ENCODE measurements at regions not wholly inside any gene's neighbourhood (a gene's known extent, or its start where the extent isn't known, plus 50 kb on each side); places are given as distances from the start of the nearest gene placed in this dataset.

DNA sequence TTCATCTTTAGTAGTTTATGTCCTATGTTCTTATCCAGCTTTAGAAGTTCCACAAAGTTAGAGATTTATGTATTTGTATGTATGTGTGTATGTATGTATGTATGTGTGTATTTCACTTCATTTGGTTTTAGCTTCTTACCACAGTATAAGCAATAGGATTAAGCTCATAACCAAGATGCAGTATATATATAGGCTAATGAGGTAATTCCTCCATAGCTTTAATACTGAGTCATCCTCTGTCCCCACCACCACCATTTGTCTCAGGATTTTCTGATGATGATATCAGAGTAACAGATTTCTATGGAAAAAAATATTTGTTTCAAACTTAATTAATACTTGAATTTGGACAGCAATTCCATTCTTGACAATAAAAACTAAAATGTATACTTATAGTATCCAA is 159.2 kb downstream of the SOX11 start:
- TF ChIP-seq CREB5 (CRISPR knock-in tag; IDR thresholded peaks at IDR 0.05; ENCODE audit: low read depth) (no peak), ESRRG (CRISPR knock-in tag; IDR thresholded peaks at IDR 0.05) (no peak)

All from SK-N-SH treated with all-trans-retinoic acid at 6 μM for 48 hours (cell line).